ENCODE measurements at regions not wholly inside any gene's neighbourhood (a gene's known extent, or its start where the extent isn't known, plus 50 kb on each side); places are given as distances from the start of the nearest gene placed in this dataset.
"Not testable (repeated sequence)": the region's sequence is repeated elsewhere in the genome, so short reads cannot be mapped to it uniquely, and the experiment has no call there.

DNA sequence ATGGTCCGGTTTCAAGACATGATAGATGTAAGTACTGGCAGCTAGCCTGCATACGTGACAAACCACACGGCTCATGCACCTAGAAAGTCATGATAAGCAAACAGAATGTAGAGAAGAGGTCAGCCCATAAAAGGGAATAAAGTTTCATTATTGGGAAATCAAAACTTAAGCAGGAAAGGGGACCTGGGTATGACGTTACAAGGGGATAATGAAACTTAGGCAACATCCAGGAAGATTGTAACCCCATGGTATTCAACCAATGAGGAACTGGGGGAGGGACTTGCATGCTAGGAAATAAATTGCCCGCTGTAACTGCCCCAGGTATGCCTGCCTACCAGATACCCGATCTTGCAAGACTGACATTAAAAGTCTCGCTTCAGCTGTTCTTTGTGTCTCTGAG is 1679.0 kb downstream of the SUCLG1 start:
- no peak for DNase-seq

DNA sequence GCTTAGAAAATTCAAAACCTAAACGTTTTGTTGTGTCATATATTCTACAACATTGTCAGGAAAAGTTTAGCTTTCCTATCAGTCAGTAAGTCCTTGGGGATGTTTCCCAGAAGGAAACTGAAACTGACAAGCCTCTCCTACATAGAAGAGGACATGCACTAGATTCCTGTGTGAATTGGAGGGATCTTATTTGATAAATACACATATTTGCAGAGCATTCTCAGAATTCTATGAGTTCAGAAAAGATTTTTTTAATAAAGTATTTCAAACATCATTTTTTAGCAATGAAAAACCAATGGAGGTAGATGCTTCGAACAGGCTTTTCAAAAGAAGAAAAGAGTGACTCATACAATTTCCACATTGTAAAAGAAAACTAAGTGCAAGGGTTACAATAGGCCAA is 1706.7 kb downstream of the SUCLG1 start:
- no peak for DNase-seq

DNA sequence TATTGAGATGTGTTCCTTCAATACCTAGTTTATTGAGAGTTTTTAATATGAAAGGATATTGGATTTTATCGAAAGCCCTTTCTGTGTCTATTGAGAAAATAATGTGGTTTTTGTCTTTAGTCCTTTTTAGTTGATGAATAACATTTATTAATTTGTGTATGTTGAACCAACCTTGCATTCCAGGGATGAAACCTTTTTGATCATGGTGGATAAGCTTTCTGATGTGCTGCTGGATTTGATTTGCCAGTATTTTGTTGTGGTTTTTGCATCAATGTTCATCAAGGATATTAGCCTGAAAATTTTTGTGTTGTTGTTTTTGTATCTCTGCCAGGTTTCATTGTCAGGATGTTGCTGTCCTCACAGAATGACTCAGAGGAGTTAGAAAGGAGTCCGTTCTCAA is 1710.4 kb downstream of the SUCLG1 start:
- no peak for DNase-seq

- DNase-seq: no peak
These were observed 1718.6 kb downstream of the SUCLG1 start for GRCh38 chr2:82740527-82740926.

GRCh38 chr2:82737965-82738364 is 1721.1 kb downstream of the SUCLG1 start:
- not testable (repeated sequence) for DNase-seq

DNA sequence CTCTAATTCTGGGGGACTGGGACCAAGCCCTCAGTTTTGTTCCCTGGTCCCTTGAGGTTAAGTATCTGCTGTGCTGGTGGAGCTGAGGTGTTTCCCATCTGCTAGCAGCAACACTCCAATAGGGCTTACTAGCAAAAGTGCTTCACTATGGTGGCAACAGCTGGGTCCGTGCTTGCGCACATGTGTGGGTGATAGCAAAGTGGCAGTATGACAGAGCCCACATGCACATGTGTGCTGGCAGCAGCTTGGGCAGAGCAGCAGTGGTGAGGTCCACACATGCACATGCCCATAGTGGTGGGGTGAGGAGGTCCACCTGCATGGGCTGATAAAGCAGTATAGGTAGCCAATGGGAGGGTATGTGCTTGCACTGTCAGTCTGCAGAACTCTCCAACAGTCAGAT is 1723.7 kb downstream of the SUCLG1 start:
- no peak for DNase-seq

DNA sequence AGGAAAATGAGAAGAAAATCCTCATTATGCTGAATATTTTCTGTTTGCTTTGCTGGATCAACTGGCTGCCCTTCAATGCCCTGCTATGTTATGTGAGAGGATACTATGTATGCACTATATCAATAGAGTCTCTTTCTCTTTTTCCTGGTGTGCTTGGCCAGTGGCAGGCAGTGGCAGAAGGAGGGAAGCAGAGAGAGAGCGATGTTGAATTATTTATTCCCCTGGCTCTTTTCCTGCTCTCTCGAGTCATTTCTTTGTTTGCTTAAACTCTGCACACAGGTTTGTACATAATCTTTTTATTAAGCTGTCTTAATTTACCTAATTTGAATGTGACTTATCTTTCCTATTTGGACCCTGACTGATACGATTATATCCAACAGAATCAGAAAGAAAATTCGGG is 1727.3 kb downstream of the SUCLG1 start:
- peak; percentile 17 for DNase-seq

DNA sequence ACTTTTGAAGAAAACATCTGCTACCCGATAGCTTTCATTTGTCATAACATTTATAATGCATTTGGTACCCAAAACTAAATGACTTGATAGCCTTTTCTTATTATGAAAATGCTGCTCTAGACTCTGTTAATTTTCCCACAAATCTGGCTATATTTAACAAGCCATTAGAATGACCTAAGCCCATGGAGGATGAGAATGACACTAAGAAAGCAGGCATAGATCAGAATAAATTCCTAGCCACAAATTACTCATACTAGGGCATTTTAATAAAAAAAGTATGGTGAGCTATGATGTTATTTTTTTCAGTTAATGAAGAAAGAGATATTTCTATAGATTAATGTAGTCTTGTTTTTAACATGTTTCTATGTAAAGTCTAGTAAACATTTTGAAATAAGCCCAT is 1728.3 kb downstream of the SUCLG1 start:
- no peak for DNase-seq

GRCh38 chr2:82728090-82728489 is 1731.0 kb downstream of the SUCLG1 start:
- no peak for DNase-seq

DNA sequence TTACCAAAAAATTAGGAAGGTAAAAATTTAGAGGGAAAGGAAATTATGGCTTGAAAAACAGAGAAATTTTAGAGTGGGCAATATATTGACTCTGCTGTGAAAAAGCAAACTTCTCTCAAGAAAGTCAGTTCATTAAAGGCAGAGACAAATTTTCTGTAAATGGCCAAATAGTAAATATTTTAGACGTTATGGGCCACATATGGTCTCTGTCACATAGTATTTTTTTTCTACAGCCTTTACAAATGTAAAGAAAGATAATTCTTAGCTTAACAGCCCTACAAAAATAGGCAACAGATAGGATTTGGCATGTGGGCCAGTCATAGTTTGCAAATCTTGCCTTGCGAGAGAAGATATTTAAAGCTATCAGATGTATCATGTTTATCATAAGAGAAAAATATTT is 1750.4 kb downstream of the SUCLG1 start:
- DNase-seq: no peak

GRCh38 chr2:82697231-82697630 is 1761.8 kb downstream of the SUCLG1 start:
- DNase-seq: no peak

DNA sequence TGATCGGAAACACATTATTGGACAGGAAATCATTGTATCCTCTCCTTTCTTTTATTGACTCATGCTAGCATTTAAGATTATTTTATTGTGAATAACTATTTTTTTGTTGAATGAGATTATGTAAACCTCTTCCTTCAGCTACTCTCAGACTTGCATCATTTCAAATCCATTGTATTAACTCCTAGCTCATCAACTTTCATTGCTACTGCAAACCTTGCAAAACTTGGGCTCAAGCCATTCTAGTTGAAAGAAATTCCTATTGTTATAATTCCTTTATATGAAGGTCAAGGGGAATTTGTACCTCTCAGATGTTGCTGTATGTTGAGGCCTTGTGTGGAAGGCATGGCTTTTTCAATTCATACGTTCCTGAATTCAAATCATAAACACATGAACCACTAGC is 1764.6 kb downstream of the SUCLG1 start:
- no peak for DNase-seq

DNA sequence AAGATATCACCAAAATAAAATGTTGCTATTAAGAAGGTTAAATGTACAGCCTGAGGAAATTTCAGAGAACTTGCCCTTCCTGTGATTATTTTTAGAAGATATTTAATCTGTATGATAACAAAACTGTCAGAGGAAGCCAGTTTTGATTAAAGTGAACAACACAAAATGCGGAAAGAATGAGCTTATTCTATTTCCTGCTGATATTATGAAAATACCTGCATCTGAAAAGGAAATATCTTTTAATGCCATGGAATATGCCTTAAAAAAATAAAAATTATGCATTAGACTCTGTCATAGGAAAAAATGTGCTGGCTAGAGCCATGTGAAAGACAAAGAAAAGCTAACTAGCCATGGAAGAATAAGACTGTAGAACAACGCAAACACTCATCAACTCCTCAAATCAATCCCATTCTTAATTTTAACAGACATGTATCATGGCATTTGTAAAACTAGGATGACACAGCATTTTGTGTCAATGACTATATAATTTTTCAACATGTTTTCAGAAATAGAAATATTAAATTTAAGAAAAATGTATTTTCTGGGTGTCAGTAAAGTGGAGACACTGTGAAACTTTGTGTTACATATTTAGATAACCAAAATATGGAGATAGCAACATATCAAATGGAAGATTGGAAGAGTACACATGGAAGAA is 1768.2 kb downstream of the SUCLG1 start:
- DNase-seq: no peak

DNA sequence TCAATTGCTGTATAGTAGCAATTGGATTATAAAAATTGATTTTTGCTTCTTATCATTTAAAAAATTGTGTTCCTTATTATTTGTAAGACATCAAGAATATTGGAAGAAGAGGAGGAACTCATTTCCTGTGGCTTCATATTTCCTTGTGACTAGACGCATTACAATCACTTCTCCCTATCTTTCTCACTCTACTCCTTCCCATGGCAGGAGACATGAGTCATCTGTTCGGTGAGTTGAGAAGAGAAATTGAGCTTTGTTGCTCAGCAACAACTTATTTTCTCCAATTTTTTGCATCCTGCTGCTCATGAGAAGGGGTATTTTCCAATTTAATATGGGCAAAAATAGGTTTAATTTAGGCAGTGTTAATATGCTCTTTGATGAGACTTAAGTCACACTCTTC is 1783.9 kb downstream of the SUCLG1 start:
- DNase-seq: no peak

GRCh38 chr2:82674652-82675051 is 1784.4 kb downstream of the SUCLG1 start:
- DNase-seq: no peak

- DNase-seq: no peak
These were observed 1791.6 kb downstream of the SUCLG1 start for GRCh38 chr2:82667491-82667890.

DNA sequence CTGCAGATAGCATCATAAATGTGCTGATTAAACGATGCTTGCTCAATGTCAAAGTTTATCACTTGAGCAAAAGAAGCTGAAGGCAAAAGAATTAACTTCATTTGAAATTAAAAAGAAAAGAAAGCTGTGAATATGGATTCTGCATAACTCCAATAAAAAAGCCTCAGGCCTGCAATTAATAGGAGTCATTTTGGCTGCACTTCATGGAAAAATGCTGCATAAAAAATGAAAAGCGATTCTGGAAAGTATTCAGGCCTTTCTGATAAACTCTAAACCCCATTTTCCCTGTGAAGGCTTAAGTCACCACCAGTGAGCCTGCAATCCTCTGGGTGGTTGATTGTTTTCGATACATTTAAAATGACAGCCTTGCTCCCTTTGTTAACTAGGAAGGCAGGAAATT is 1793.4 kb downstream of the SUCLG1 start:
- no peak for DNase-seq

DNA sequence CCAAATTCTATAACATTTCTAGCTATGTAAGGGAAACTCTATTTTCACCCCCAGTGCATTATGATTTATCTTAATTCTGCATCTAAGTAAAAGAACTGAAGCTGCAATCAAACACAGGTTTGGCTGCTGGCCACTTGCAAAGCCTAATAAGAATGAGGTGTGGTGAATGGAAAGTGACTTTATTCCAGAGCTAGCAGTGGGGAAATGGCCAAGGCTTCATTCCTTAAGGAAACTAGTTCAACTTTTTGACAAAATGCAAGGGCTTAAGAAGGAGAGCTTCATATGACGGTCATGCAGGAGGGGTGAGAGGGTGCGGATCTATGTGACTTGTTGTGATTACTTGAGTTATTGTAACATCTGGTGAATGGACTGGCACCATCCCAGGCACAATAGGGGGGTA is 1802.0 kb downstream of the SUCLG1 start:
- DNase-seq: no peak

- DNase-seq: no peak
These were observed 1802.7 kb downstream of the SUCLG1 start for GRCh38 chr2:82656420-82656819.

- no peak for DNase-seq
These were observed 1807.0 kb downstream of the SUCLG1 start for GRCh38 chr2:82652117-82652516.

GRCh38 chr2:82650038-82650437 is 1809.0 kb downstream of the SUCLG1 start:
- DNase-seq: no peak

- no peak for DNase-seq
These were observed 1817.4 kb downstream of the SUCLG1 start for GRCh38 chr2:82641598-82642180.

- DNase-seq: no peak
These were observed 1822.6 kb downstream of the SUCLG1 start for GRCh38 chr2:82636402-82637020.

DNA sequence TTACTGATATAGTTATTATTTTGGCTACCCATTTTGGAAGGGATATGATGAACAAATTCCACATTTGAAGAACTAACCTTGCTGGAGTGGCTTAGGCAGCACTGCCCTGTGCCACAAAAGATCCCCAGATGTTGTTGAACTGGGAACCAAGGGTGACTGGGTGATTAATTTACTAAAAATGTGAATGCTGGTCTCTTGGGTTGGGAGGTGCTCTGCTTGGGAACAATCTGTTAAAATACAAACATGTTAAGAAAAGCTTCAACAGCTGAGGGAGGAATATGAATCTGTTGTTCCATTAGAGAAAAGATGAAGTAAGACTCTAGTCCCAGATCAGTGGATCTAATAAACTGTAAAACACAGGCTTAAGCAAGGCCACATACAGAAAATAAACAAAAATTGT is 1860.1 kb downstream of the SUCLG1 start:
- no peak for DNase-seq

DNA sequence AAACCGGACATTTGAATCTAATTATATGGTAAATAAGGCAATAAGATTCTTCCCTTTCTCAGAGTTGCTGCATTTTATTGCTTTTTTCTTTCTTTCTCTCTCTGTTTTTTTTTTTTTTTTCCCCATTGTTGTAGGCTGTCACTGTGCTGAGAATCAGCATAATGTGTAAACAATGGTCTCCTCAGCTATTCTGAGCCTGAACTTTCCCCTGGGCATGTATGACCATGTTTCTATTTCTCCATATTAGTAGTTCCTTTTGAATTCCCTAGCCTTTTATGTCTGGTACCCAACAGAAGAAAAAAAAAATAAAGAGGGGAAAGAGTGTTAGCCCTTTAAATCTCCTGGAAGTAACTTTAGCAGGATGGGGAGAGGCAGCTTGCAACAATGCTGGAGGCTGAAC is 1862.5 kb downstream of the SUCLG1 start:
- no peak for DNase-seq
